BE2C (cell line): ENCODE measurements at regions not wholly inside any gene's neighbourhood (a gene's known extent, or its start where the extent isn't known, plus 50 kb on each side); places are given as distances from the start of the nearest gene placed in this dataset.

Experiments used
- DNase-seq: peaks from one replicate; pipeline ENCODE4 v3.0.0-alpha.2; 2020
- H3K27me3 ChIP-seq: fragments of 250-450 bp; sonication (Bioruptor Pico); 2 replicates; pipeline ENCODE4 v1.5.1; 2020; ENCODE audit warnings: mild to moderate bottlenecking
- H3K36me3 ChIP-seq: fragments of 250-450 bp; sonication (Bioruptor Pico); 2 replicates; pipeline ENCODE4 v1.5.1; 2020; ENCODE audit warnings: mild to moderate bottlenecking
- H3K4me1 ChIP-seq: fragments of 250-450 bp; sonication (Bioruptor Pico); 2 replicates; pipeline ENCODE4 v1.5.1; 2020
- H3K4me3 ChIP-seq: 2 replicates; pipeline ENCODE4 v1.5.1; 2011; ENCODE audit warnings: low read depth, low read length
- H3K9me3 ChIP-seq: fragments of 250-450 bp; sonication (Bioruptor Pico); 2 replicates; pipeline ENCODE4 v1.5.1; 2020
- TF ChIP-seq, protein P1 (sequence below): IDR thresholded peaks from 2 replicates; pipeline ENCODE4 v1.5.1; 2012; ENCODE audit warnings: mild to moderate bottlenecking, low read depth, low read length

DNA sequence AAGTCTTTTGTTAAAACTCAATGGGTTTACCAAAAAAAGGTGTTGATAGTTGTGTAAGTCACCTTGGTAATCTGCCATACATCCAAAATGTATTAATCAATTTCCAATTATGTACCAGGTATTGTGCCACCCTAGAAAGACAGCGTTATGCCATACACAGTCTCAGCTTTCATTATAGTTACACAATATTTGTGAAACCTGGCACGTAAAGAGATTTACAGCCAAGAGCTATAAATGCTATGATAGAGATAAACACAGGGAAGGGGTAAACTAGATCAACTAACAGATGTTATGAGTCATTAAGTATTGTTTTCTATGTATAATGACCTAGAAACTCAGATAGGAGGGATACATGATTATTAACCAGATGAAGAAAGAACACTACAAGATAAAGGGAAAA is 725.6 kb upstream of the SLITRK5 start:
- H3K4me3 ChIP-seq: no peak overlapping the region
- H3K9me3 ChIP-seq: no peaks in the 10 kb centered on the region
- TF ChIP-seq, protein P1, sequence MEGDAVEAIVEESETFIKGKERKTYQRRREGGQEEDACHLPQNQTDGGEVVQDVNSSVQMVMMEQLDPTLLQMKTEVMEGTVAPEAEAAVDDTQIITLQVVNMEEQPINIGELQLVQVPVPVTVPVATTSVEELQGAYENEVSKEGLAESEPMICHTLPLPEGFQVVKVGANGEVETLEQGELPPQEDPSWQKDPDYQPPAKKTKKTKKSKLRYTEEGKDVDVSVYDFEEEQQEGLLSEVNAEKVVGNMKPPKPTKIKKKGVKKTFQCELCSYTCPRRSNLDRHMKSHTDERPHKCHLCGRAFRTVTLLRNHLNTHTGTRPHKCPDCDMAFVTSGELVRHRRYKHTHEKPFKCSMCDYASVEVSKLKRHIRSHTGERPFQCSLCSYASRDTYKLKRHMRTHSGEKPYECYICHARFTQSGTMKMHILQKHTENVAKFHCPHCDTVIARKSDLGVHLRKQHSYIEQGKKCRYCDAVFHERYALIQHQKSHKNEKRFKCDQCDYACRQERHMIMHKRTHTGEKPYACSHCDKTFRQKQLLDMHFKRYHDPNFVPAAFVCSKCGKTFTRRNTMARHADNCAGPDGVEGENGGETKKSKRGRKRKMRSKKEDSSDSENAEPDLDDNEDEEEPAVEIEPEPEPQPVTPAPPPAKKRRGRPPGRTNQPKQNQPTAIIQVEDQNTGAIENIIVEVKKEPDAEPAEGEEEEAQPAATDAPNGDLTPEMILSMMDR: no peak
- no peaks in the 10 kb centered on the region for H3K27me3 ChIP-seq
- DNase-seq: no peak
- no peaks in the 10 kb centered on the region for H3K36me3 ChIP-seq
- no peaks in the 10 kb centered on the region for H3K4me1 ChIP-seq

DNA sequence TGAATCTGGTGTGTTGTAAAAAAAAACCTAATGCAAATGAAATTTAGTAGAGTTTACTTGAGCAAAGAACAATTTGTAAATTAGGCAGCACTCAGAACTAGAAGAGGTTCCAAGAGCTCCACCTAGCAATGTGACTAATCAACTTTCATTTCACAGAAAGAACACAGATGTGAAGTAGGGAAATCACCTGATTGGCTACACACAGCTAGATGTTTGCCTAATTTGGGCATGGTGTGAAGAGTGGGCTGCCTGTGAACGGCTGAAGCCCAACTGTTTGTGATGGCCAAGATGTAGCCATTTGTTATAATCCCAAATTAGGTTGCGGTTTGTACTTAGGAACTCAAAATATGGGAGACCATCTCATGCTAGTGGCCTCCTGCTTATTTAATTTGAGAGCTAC is 724.4 kb upstream of the SLITRK5 start:
- H3K4me1 ChIP-seq: no peaks in the 10 kb centered on the region
- no peak for DNase-seq
- TF ChIP-seq, protein P1: no peak
- no peaks in the 10 kb centered on the region for H3K36me3 ChIP-seq
- no peaks in the 10 kb centered on the region for H3K9me3 ChIP-seq
- H3K27me3 ChIP-seq: no peaks in the 10 kb centered on the region
- H3K4me3 ChIP-seq: no peak overlapping the region

DNA sequence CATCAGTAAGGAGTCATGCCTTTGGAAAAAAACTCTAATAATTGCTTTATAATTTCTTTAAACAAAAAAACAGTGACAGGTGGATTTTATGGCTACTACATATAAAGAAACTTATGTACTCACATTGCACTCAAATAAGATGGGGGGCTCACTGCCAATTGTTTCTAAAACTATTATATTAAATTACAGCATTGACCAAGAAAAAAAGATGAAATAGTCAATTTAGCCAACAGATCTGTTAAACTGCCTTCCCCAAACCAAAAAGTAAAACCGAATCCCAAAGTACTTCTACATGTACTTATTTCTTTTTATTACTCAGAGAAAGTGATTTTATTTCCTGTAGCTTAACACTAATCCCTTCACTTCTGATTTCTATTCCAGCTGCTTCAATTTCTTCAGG is 716.8 kb upstream of the SLITRK5 start:
- no peak for DNase-seq
- H3K36me3 ChIP-seq: no peaks in the 10 kb centered on the region
- H3K4me3 ChIP-seq: no peak overlapping the region
- H3K9me3 ChIP-seq: no peaks in the 10 kb centered on the region
- TF ChIP-seq, protein P1: no peak
- no peaks in the 10 kb centered on the region for H3K27me3 ChIP-seq
- no peaks in the 10 kb centered on the region for H3K4me1 ChIP-seq

DNA sequence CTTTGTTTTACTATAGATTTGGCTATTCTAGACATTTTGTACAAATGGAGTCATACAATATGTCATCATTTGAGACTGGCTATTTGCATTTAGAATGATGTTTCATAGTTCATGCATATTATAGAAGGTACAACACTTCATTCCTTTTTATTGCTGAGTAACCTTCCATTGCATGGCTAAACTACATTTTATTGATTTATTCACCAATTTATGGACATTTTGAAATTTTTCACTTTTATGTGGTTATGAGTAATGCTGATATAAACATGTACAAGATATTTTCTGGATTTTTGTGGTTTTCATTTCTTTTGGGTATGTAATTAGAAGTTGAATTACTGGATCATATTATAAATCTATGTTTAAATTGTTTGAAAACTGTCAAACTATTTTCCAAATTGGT is 710.3 kb upstream of the SLITRK5 start:
- H3K4me3 ChIP-seq: no peak overlapping the region
- no peaks in the 10 kb centered on the region for H3K9me3 ChIP-seq
- TF ChIP-seq, protein P1: no peak
- DNase-seq: no peak
- no peaks in the 10 kb centered on the region for H3K4me1 ChIP-seq
- no peaks in the 10 kb centered on the region for H3K36me3 ChIP-seq
- H3K27me3 ChIP-seq: no peaks in the 10 kb centered on the region

DNA sequence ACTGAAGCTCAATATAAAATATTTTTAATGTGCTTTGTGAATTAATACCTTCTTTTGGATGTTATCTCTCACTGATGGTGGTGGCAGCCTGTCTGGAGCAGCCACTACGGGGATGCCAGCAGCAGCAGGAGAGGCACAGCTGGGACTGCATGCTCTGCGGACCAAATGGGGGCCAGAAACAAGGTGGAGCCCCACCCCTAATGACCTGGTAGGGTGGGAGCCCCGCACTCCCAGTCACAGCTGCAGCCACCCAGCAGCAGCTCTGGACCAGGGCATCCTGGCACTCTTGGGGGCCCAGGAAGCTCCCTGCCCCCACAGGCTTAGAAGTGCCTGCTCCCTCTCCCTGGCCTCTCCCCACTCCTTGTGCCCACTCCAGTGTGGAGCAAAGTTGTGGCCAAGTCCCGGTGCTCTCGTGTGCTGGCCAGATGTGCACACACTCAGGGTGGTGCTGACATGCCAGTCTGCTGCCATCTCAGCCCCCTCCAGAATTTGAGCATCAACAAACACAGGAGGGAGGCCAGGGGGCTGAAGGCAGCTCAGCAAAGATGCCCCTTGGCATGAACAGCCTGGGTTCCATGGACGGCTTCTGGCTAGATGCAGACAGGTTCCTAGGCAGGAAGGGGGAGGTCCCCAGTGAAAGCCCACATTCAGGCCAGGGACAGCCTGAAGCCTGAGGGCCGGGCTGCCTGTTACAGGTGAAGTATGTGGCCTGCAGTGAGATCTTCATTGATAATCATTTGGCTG is 696.7 kb upstream of the SLITRK5 start:
- DNase-seq: no peak
- Histone ChIP-seq H3K27me3 (no peaks in the 10 kb centered on the region), H3K9me3 (no peaks in the 10 kb centered on the region), H3K4me1 (no peaks in the 10 kb centered on the region), H3K4me3 (no peak overlapping the region), H3K36me3 (no peaks in the 10 kb centered on the region)
- TF ChIP-seq, protein P1: no peak

DNA sequence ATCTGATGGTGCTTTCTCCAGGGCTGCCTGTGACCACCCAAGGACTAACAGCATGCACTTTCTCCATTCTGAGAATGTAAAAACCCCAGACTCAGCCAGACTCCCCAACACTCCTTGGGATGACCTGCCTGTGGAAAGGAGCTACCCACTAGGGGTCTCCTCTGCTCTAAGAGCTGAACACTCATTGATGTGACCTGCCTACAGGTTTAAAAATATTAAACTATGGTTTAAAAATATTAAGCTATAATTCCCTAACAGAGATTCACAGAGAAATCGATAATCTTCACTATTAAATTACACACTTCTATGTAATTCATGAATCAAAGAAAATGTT is 696.2 kb upstream of the SLITRK5 start:
- H3K36me3 ChIP-seq: no peaks in the 10 kb centered on the region
- no peak for DNase-seq
- no peaks in the 10 kb centered on the region for H3K9me3 ChIP-seq
- no peaks in the 10 kb centered on the region for H3K27me3 ChIP-seq
- H3K4me3 ChIP-seq: no peak overlapping the region
- H3K4me1 ChIP-seq: no peaks in the 10 kb centered on the region
- TF ChIP-seq, protein P1: no peak
